HCT116 (cell line): ENCODE measurements at regions not wholly inside any gene's neighbourhood (a gene's known extent, or its start where the extent isn't known, plus 50 kb on each side); places are given as distances from the start of the nearest gene placed in this dataset.

Experiments used
- ATF3 ChIP-seq: IDR thresholded peaks from 2 replicates; pipeline ENCODE4 v1.6.1; 2012
- CEBPB ChIP-seq: IDR thresholded peaks from 2 replicates; pipeline ENCODE4 v1.6.1; 2012; ENCODE audit warnings: low read depth
- CTCF ChIP-seq, 3 experiments: fragments of 200-600 bp in 1 of 3; sonication (generic) in 1 of 3; IDR thresholded peaks in 2 of 3; conservative IDR thresholded peaks in 1 of 3; 2 replicates each; pipeline ENCODE4 v1.5.1; 2012 to 2017; ENCODE audit warnings: low read depth in 2 of 3, low read length in 2 of 3, antibody characterized with exemption in 1 of 3, borderline replicate concordance in 1 of 3, control low read depth in 1 of 3, mild to moderate bottlenecking in 1 of 3, mixed read lengths in 1 of 3, mixed run types in 1 of 3, moderate library complexity in 1 of 3; ENCODE audit not compliant: insufficient read depth in 1 of 3
- EGR1 ChIP-seq: IDR thresholded peaks from 2 replicates; pipeline ENCODE4 v1.6.1; 2012; ENCODE audit warnings: low read depth
- ELF1 ChIP-seq: IDR thresholded peaks from 2 replicates; pipeline ENCODE4 v1.6.1; 2012; ENCODE audit warnings: low read depth, borderline replicate concordance
- EZH2 ChIP-seq: fragments of 200-600 bp; sonication (generic); IDR thresholded peaks from 2 replicates; pipeline ENCODE4 v1.6.1; 2017; ENCODE audit warnings: antibody characterized with exemption, mixed run types
- EZH2phosphoT487 ChIP-seq: fragments of 200-600 bp; IDR thresholded peaks from 2 replicates; pipeline ENCODE4 v1.6.1; 2018; ENCODE audit warnings: antibody characterized with exemption, borderline replicate concordance
- JUND ChIP-seq: IDR thresholded peaks from 2 replicates; pipeline ENCODE4 v1.6.1; 2012
- POLR2A ChIP-seq: IDR thresholded peaks from 2 replicates; pipeline ENCODE4 v1.7.0; 2011; ENCODE audit warnings: borderline replicate concordance; ENCODE audit not compliant: insufficient read depth, insufficient read length; ENCODE audit errors: extremely low read depth
- RAD21 ChIP-seq: IDR thresholded peaks from 2 replicates; pipeline ENCODE4 v1.6.1; 2012; ENCODE audit warnings: low read depth, mild to moderate bottlenecking
- REST ChIP-seq: IDR thresholded peaks from 2 replicates; pipeline ENCODE4 v1.6.1; 2012; ENCODE audit warnings: low read depth
- TCF7L2 ChIP-seq: IDR thresholded peaks from 2 replicates; pipeline ENCODE4 v1.7.0; 2011; ENCODE audit warnings: borderline replicate concordance, inconsistent platforms; ENCODE audit not compliant: insufficient read depth, insufficient read length; ENCODE audit errors: extremely low read depth
- YY1 ChIP-seq: IDR thresholded peaks from 2 replicates; pipeline ENCODE4 v1.6.1; 2011; ENCODE audit warnings: low read length, low read depth, moderate library complexity, mild to moderate bottlenecking; ENCODE audit not compliant: insufficient replicate concordance; ENCODE audit errors: extremely low read depth
- ZNF274 ChIP-seq: fragments of 200-500 bp; sonication (Bioruptor generic); IDR thresholded peaks from 2 replicates; pipeline ENCODE4 v1.6.1; 2014; ENCODE audit warnings: mild to moderate bottlenecking, low read depth, low read length, inconsistent platforms

- no peak for TF ChIP-seq ELF1
- TF ChIP-seq POLR2A, result no peak
- TF ChIP-seq CTCF (IDR thresholded peaks at IDR 0.05 in 2 of 3, conservative IDR thresholded peaks at IDR 0.05 in 1 of 3; ENCODE audit: borderline replicate concordance in 1 of 3, insufficient read depth in 1 of 3, low read depth in 2 of 3, low read length in 2 of 3), result no peak
- no peak for TF ChIP-seq CEBPB
- TF ChIP-seq RAD21, result no peak
- TF ChIP-seq EZH2phosphoT487, result no peak
- no peak for TF ChIP-seq ATF3
- no peak for TF ChIP-seq JUND
- TF ChIP-seq YY1, result no peak
- no peak for TF ChIP-seq REST
- no peak for TF ChIP-seq ZNF274
- TF ChIP-seq EZH2, result no peak
- TF ChIP-seq EGR1, result no peak
- TF ChIP-seq TCF7L2, result no peak
Observed at GRCh38 chr3:189580190-189580589, 51.0 kb upstream of the TP63 start.
